ENCODE measurements at regions not wholly inside any gene's neighbourhood (a gene's known extent, or its start where the extent isn't known, plus 50 kb on each side); places are given as distances from the start of the nearest gene placed in this dataset.

- TF ChIP-seq RFX5 (IDR thresholded peaks at IDR 0.05; ENCODE audit: low read length) (no peak), TEAD4 (IDR thresholded peaks at IDR 0.05; ENCODE audit: borderline replicate concordance, insufficient read depth) (no peak), SIN3A (IDR thresholded peaks at IDR 0.05; ENCODE audit: borderline replicate concordance, low read depth, low read length) (no peak), RXRA (IDR thresholded peaks at IDR 0.05; ENCODE audit: borderline replicate concordance, low read depth) (no peak), FOXJ3 (CRISPR knock-in tag; IDR thresholded peaks at IDR 0.05) (no peak), NFIC (IDR thresholded peaks at IDR 0.05; ENCODE audit: borderline replicate concordance) (no peak), SMC3 (IDR thresholded peaks at IDR 0.05; ENCODE audit: low read depth, low read length) (no peak), EP300 (IDR thresholded peaks at IDR 0.05; ENCODE audit: borderline replicate concordance in 1 of 2, low read depth in 1 of 2, low read length in 1 of 2) (no peak)
Observed at GRCh38 chr9:26682041-26682440, 210.6 kb downstream of the CAAP1 start (continued).

- H3K4me3 ChIP-seq (ENCODE audit: low read depth in 2 of 2, low read length in 1 of 2): no peak overlapping the region
- peaks cover 0 to 2% of the 10 kb centered on the region in 2 experiments; a peak in 1 of 4 replicates for H3K4me1 ChIP-seq (ENCODE audit: control insufficient read depth in 1 of 2, insufficient read depth in 2 of 2, low read depth in 1 of 2, low read length in 1 of 2)
- WGBS (ENCODE audit: low lambda C conversion rate): 66% methylated on average over 4 of the region's 4 CpGs
- TF ChIP-seq REST (IDR thresholded peaks at IDR 0.05; ENCODE audit: low read depth, low read length) (no peak), NRF1 (IDR thresholded peaks at IDR 0.05; ENCODE audit: low read depth, low read length) (no peak), USF1 (IDR thresholded peaks at IDR 0.05; ENCODE audit: borderline replicate concordance, low read depth) (no peak), TAF1 (IDR thresholded peaks at IDR 0.05; ENCODE audit: borderline replicate concordance, low read depth, low read length) (no peak), RXRA (IDR thresholded peaks at IDR 0.05; ENCODE audit: borderline replicate concordance, low read depth) (no peak), EP300 (IDR thresholded peaks at IDR 0.05; ENCODE audit: borderline replicate concordance in 1 of 2, low read depth in 1 of 2, low read length in 1 of 2) (no peak), CTCF (IDR thresholded peaks at IDR 0.05) (no peak), SIN3A (IDR thresholded peaks at IDR 0.05; ENCODE audit: borderline replicate concordance, low read depth, low read length) (no peak), EZH2phosphoT487 (IDR thresholded peaks at IDR 0.05; ENCODE audit: borderline replicate concordance, low read depth) (no peak), MEF2A (IDR thresholded peaks at IDR 0.05; ENCODE audit: borderline replicate concordance, low read depth) (no peak), CHD2 (IDR thresholded peaks at IDR 0.05; ENCODE audit: low read length, partially characterized antibody) (no peak), ELF1 (IDR thresholded peaks at IDR 0.05) (no peak), FOXJ3 (CRISPR knock-in tag; IDR thresholded peaks at IDR 0.05) (no peak), SMC3 (IDR thresholded peaks at IDR 0.05; ENCODE audit: low read depth, low read length) (no peak)
- no peak overlapping the region for H3K9ac ChIP-seq
- no peaks in the 10 kb centered on the region for H3K9me3 ChIP-seq
- H3F3A ChIP-seq (replicated peaks; ENCODE audit: insufficient read depth): peaks cover 5% of the 10 kb centered on the region
- H4K20me1 ChIP-seq (ENCODE audit: insufficient read depth): no peaks in the 10 kb centered on the region
- ChIA-PET CTCF (no interaction called here), POLR2A (no interaction called here)
- H2AFZ ChIP-seq (ENCODE audit: low read depth): no peak overlapping the region
- H3K27me3 ChIP-seq (ENCODE audit: insufficient read depth): no peaks in the 10 kb centered on the region
- H3K36me3 ChIP-seq (replicated peaks in 1 of 2; ENCODE audit: control insufficient read depth in 1 of 2, insufficient read depth in 2 of 2, low read length in 1 of 2): no peaks in the 10 kb centered on the region
- H3K4me2 ChIP-seq: no peak overlapping the region
- no peaks in the 10 kb centered on the region for H3K79me2 ChIP-seq (ENCODE audit: insufficient read depth)
- DNase-seq: no peak
- H3K9me2 ChIP-seq: no peaks in the 10 kb centered on the region
- no peak overlapping the region for H3K27ac ChIP-seq (ENCODE audit: low read depth in 2 of 2, low read length in 1 of 2)
Observed at GRCh38 chr9:26677965-26678706, 214.5 kb downstream of the CAAP1 start.

Data from SK-N-SH (cell line).